CD14-positive monocyte (primary cell): ENCODE measurements at regions not wholly inside any gene's neighbourhood (a gene's known extent, or its start where the extent isn't known, plus 50 kb on each side); places are given as distances from the start of the nearest gene placed in this dataset.

Experiments used
- DNase-seq, 3 donors: peaks; one replicate each; pipeline ENCODE4 v3.0.0-alpha.2; 2011 to 2022
- H2AFZ ChIP-seq: 2 replicates; pipeline ENCODE4 v1.6.0; 2012; ENCODE audit warnings: mild to moderate bottlenecking, low read depth, low read length, inconsistent platforms; ENCODE audit not compliant: insufficient read depth, poor library complexity, severe bottlenecking
- H3K27ac ChIP-seq, 2 donors: 1 replicate in 1 of 2; 2 replicates in 1 of 2; pipeline ENCODE4 v1.5.1; 2012 to 2013; ENCODE audit warnings: low read length in 2 of 2, control low read depth in 1 of 2, inconsistent platforms in 1 of 2, low read depth in 1 of 2, mild to moderate bottlenecking in 1 of 2
- H3K27me3 ChIP-seq, 2 donors: one replicate each; pipeline versions ENCODE4 v1.6.0 to v1.6.1; 2011 to 2013; ENCODE audit warnings: low read length in 2 of 2; ENCODE audit not compliant: control insufficient read depth in 2 of 2, insufficient read depth in 2 of 2
- H3K36me3 ChIP-seq, 2 donors: replicated peaks in 1 of 2; 1 replicate in 1 of 2; 2 replicates in 1 of 2; pipeline versions ENCODE4 v1.5.1 to v1.6.1; 2012 to 2013; ENCODE audit warnings: low read length in 2 of 2, control low read depth in 1 of 2, inconsistent platforms in 1 of 2, mild to moderate bottlenecking in 1 of 2; ENCODE audit not compliant: insufficient read depth in 2 of 2, control insufficient read depth in 1 of 2
- H3K4me1 ChIP-seq, 2 donors: 1 replicate in 1 of 2; 2 replicates in 1 of 2; pipeline versions ENCODE4 v1.5.1 to v1.6.1; 2012 to 2013; ENCODE audit warnings: low read length in 2 of 2, control low read depth in 1 of 2, inconsistent platforms in 1 of 2, mild to moderate bottlenecking in 1 of 2, moderate library complexity in 1 of 2; ENCODE audit not compliant: insufficient read depth in 2 of 2, control insufficient read depth in 1 of 2
- H3K4me2 ChIP-seq: replicated peaks from 2 replicates; pipeline ENCODE3; 2012; ENCODE audit warnings: low read length, moderate library complexity, mild to moderate bottlenecking; ENCODE audit not compliant: poor library complexity, severe bottlenecking; ENCODE audit errors: extremely low read depth
- H3K4me3 ChIP-seq, 3 experiments: fragments of 200-600 bp in 1 of 3; sonication (generic) in 1 of 3; replicated peaks in 1 of 3; 1 replicate in 2 of 3; 2 replicates in 1 of 3; pipeline ENCODE4 v1.5.1; 2011 to 2013; ENCODE audit warnings: low read length in 3 of 3, mild to moderate bottlenecking in 3 of 3, control low read depth in 2 of 3, low read depth in 2 of 3, inconsistent platforms in 1 of 3, moderate library complexity in 1 of 3
- H3K79me2 ChIP-seq: 2 replicates; pipeline ENCODE4 v1.6.0; 2012; ENCODE audit warnings: mild to moderate bottlenecking, control low read depth, inconsistent platforms, low read length, moderate library complexity; ENCODE audit not compliant: insufficient read depth
- H3K9ac ChIP-seq: 2 replicates; pipeline ENCODE4 v1.6.0; 2017; ENCODE audit warnings: low read length, mild to moderate bottlenecking; ENCODE audit not compliant: insufficient read depth, poor library complexity, severe bottlenecking
- H3K9me3 ChIP-seq, 2 donors: replicated peaks in 1 of 2; 1 replicate in 1 of 2; 2 replicates in 1 of 2; pipeline versions ENCODE4 v1.5.1 to v1.6.1; 2012 to 2013; ENCODE audit warnings: low read length in 2 of 2, control low read depth in 1 of 2; ENCODE audit not compliant: control insufficient read depth in 1 of 2, insufficient read depth in 1 of 2
- H4K20me1 ChIP-seq: 2 replicates; pipeline ENCODE4 v1.6.0; 2012; ENCODE audit warnings: mild to moderate bottlenecking, low read length, control low read depth, moderate library complexity; ENCODE audit not compliant: insufficient read depth
- H3K27ac Mint-ChIP-seq, 7 donors: one replicate each; pipeline ENCODE4 v1.8.0; 2020; ENCODE audit warnings: mild to moderate bottlenecking in 7 of 7, mixed read lengths in 7 of 7, moderate library complexity in 6 of 7, inconsistent platforms in 2 of 7
- H3K27me3 Mint-ChIP-seq, 3 donors: one replicate each; pipeline ENCODE4 v1.8.0; 2021 to 2022; ENCODE audit warnings: low read depth in 3 of 3, mild to moderate bottlenecking in 3 of 3, mixed read lengths in 3 of 3, moderate library complexity in 3 of 3, inconsistent platforms in 1 of 3
- H3K36me3 Mint-ChIP-seq, 2 donors: one replicate each; pipeline ENCODE4 v1.8.0; 2020; ENCODE audit warnings: mixed read lengths in 2 of 2, inconsistent platforms in 1 of 2, mild to moderate bottlenecking in 1 of 2
- H3K4me1 Mint-ChIP-seq: one replicate; pipeline ENCODE4 v1.8.0; 2020; ENCODE audit warnings: mild to moderate bottlenecking, mixed read lengths
- H3K4me3 Mint-ChIP-seq, 2 donors: one replicate each; pipeline ENCODE4 v1.8.0; 2020; ENCODE audit warnings: mild to moderate bottlenecking in 2 of 2, mixed read lengths in 2 of 2, moderate library complexity in 1 of 2
- H3K9me3 Mint-ChIP-seq, 7 donors: one replicate each; pipeline ENCODE4 v1.8.0; 2020 to 2022; ENCODE audit warnings: mixed read lengths in 7 of 7, mild to moderate bottlenecking in 6 of 7, moderate library complexity in 6 of 7, inconsistent platforms in 2 of 7
- WGBS: methylation state at CpG from one replicate; pipeline ENCODE4 v1.1.5; 2013; ENCODE audit warnings: missing lambda C conversion rate; ENCODE audit not compliant: insufficient coverage; 5-methylcytosine and 5-hydroxymethylcytosine counted together
- intact Hi-C, 2 donors: fragments of 100-400 bp; cut with micrococcal nuclease; formaldehyde crosslinking; loops; one replicate each; pipeline versions ENCODE4 v1.15.0 to v1.15.1; 2023
- TF ChIP-seq, protein P1 (sequence below): fragments of 200-600 bp; IDR thresholded peaks from one replicate; pipeline ENCODE4 v1.8.0; 2022; ENCODE audit warnings: antibody characterized with exemption, mild to moderate bottlenecking

GRCh38 chr2:95669441-95669991 is 77.7 kb downstream of the TRIM43 start:
- H3K4me1 Mint-ChIP-seq = peaks cover 8% of the 10 kb centered on the region
- Histone ChIP-seq H3K79me2 (no peaks in the 10 kb centered on the region), H2AFZ (no peak overlapping the region), H3K4me3 (no peak overlapping the region), H3K9me3 (no peaks in the 10 kb centered on the region), H3K9ac (no peak overlapping the region), H3K27ac (no peak overlapping the region), H3K36me3 (no peaks in the 10 kb centered on the region), H4K20me1 (no peaks in the 10 kb centered on the region), H3K4me1 (no peaks in the 10 kb centered on the region), H3K4me2 (no peak overlapping the region), H3K27me3 (no peaks in the 10 kb centered on the region)
- intact Hi-C loops = no loop called here
- no peak overlapping the region for H3K27ac Mint-ChIP-seq
- no peak for DNase-seq
- no peak overlapping the region for H3K4me3 Mint-ChIP-seq
- WGBS = no CpG with 5 or more reads among the region's 4 CpGs
- peaks cover 0 to 2% (median 0%) of the 10 kb centered on the region in 7 donors for H3K9me3 Mint-ChIP-seq
- TF ChIP-seq, protein P1, sequence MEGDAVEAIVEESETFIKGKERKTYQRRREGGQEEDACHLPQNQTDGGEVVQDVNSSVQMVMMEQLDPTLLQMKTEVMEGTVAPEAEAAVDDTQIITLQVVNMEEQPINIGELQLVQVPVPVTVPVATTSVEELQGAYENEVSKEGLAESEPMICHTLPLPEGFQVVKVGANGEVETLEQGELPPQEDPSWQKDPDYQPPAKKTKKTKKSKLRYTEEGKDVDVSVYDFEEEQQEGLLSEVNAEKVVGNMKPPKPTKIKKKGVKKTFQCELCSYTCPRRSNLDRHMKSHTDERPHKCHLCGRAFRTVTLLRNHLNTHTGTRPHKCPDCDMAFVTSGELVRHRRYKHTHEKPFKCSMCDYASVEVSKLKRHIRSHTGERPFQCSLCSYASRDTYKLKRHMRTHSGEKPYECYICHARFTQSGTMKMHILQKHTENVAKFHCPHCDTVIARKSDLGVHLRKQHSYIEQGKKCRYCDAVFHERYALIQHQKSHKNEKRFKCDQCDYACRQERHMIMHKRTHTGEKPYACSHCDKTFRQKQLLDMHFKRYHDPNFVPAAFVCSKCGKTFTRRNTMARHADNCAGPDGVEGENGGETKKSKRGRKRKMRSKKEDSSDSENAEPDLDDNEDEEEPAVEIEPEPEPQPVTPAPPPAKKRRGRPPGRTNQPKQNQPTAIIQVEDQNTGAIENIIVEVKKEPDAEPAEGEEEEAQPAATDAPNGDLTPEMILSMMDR = no peak
- peaks cover 1 to 9% (median 3%) of the 10 kb centered on the region in 3 donors for H3K27me3 Mint-ChIP-seq
- H3K36me3 Mint-ChIP-seq = no peaks in the 10 kb centered on the region

DNA sequence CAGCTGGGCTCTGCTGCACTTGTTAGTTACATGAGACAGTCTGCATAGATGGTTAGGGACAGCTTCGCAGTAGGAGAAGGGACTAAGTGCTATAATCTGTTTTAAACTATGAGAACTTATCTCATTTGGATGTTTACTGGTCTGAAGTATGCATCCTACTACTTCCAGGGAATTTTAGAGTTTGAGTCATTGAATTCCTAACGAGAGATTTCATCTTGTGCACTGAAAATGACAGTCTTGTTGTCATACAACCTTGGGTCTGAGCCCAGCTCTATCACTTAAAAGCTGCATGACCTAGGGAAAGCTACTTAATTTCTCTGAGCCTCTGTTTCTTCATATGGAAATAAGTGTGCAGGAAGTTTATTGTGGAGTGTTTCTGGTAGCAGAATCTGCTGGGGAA is 78.4 kb downstream of the TRIM43 start:
- TF ChIP-seq, protein P1 = no peak
- no peak overlapping the region for H3K4me3 Mint-ChIP-seq
- no peaks in the 10 kb centered on the region for H3K79me2 ChIP-seq
- H3K36me3 Mint-ChIP-seq = no peaks in the 10 kb centered on the region
- no peak for DNase-seq
- no peaks in the 10 kb centered on the region for H3K9me3 ChIP-seq
- H3K4me2 ChIP-seq = no peak overlapping the region
- H4K20me1 ChIP-seq = no peaks in the 10 kb centered on the region
- H3K27ac ChIP-seq = no peak overlapping the region
- H2AFZ ChIP-seq = no peak overlapping the region
- 80% methylated on average over 1 of the region's 2 CpGs for WGBS
- no peak overlapping the region for H3K9ac ChIP-seq
- intact Hi-C loops = no loop called here
- H3K27me3 ChIP-seq = no peaks in the 10 kb centered on the region
- H3K36me3 ChIP-seq = no peaks in the 10 kb centered on the region
- peaks cover 0 to 2% (median 0%) of the 10 kb centered on the region in 7 donors for H3K9me3 Mint-ChIP-seq
- H3K4me1 ChIP-seq = no peaks in the 10 kb centered on the region
- H3K27ac Mint-ChIP-seq = peak overlapping the region in 1 of 7 donors; percentile 74
- no peak overlapping the region for H3K4me3 ChIP-seq
- peaks cover 8% of the 10 kb centered on the region for H3K4me1 Mint-ChIP-seq
- H3K27me3 Mint-ChIP-seq = peaks cover 1 to 9% (median 3%) of the 10 kb centered on the region in 3 donors
